Neural cell (in vitro differentiated cells): ENCODE measurements at regions not wholly inside any gene's neighbourhood (a gene's known extent, or its start where the extent isn't known, plus 50 kb on each side); places are given as distances from the start of the nearest gene placed in this dataset.

ENCODE experiments used
- H2AFZ ChIP-seq: fragments of 200-600, 300-800 bp; sonication (generic), shearing (Covaris generic); 2 replicates; pipeline ENCODE4 v1.6.0; 2014; ENCODE audit warnings: low read depth, mild to moderate bottlenecking, antibody characterized with exemption, low read length, moderate library complexity
- H3F3A ChIP-seq: fragments of 200-600 bp; shearing (Covaris generic); 2 replicates; pipeline ENCODE4 v1.6.1; 2016; ENCODE audit warnings: mild to moderate bottlenecking, moderate library complexity, mixed read lengths, antibody characterized with exemption, low read length; ENCODE audit not compliant: insufficient read depth, poor library complexity, severe bottlenecking
- H3K27ac ChIP-seq: fragments of 200-600, 300-800 bp; sonication (generic), shearing (Covaris generic); 2 replicates; pipeline ENCODE4 v1.5.1; 2014; ENCODE audit warnings: mild to moderate bottlenecking, low read length, moderate library complexity
- H3K27me3 ChIP-seq: fragments of 300-800, 200-600 bp; sonication (generic), shearing (Covaris generic); 2 replicates; pipeline ENCODE4 v1.6.0; 2014; ENCODE audit warnings: mild to moderate bottlenecking, low read depth, low read length, moderate library complexity; ENCODE audit not compliant: insufficient read depth
- H3K36me3 ChIP-seq: fragments of 300-800, 200-600 bp; sonication (generic), shearing (Covaris generic); 2 replicates; pipeline ENCODE4 v1.5.1; 2014; ENCODE audit warnings: mild to moderate bottlenecking, antibody characterized with exemption, low read length, moderate library complexity; ENCODE audit not compliant: insufficient read depth
- H3K4me2 ChIP-seq: fragments of 300-800, 200-600 bp; sonication (generic), shearing (Covaris generic); 2 replicates; pipeline ENCODE4 v1.6.0; 2014; ENCODE audit warnings: mild to moderate bottlenecking, low read length
- H3K4me3 ChIP-seq: fragments of 300-800, 200-600 bp; sonication (generic), shearing (Covaris generic); 2 replicates; pipeline ENCODE4 v1.5.1; 2014; ENCODE audit warnings: mild to moderate bottlenecking, low read length, moderate library complexity
- H3K79me2 ChIP-seq: fragments of 200-600 bp; shearing (Covaris generic); replicated peaks from 2 replicates; pipeline ENCODE4 v1.6.0; 2014; ENCODE audit warnings: mild to moderate bottlenecking, low read length, moderate library complexity; ENCODE audit not compliant: insufficient read depth
- H3K9ac ChIP-seq: fragments of 300-800, 200-600 bp; sonication (generic), shearing (Covaris generic); 2 replicates; pipeline ENCODE4 v1.6.1; 2016; ENCODE audit warnings: mild to moderate bottlenecking, low read length, mixed read lengths
- H3K9me2 ChIP-seq: fragments of 200-600 bp; shearing (Covaris generic); 2 replicates; pipeline ENCODE4 v1.6.1; 2016; ENCODE audit warnings: mild to moderate bottlenecking, low read length, mixed read lengths; ENCODE audit not compliant: insufficient read depth
- H3K9me3 ChIP-seq: fragments of 200-600, 300-800 bp; sonication (generic), shearing (Covaris generic); 2 replicates; pipeline ENCODE4 v1.6.1; 2016; ENCODE audit warnings: mild to moderate bottlenecking, mixed run types, low read length, moderate library complexity, mixed read lengths
- H4K20me1 ChIP-seq: fragments of 200-600 bp; shearing (Covaris generic); 2 replicates; pipeline ENCODE4 v1.6.1; 2016; ENCODE audit warnings: mild to moderate bottlenecking, mixed run types; ENCODE audit not compliant: insufficient read depth
- EP300 ChIP-seq: fragments of 450-650 bp; conservative IDR thresholded peaks from 2 replicates; pipeline ENCODE4 v1.6.1; 2014; ENCODE audit warnings: antibody characterized with exemption, mild to moderate bottlenecking, moderate library complexity; ENCODE audit not compliant: poor library complexity, severe bottlenecking
- EZH2 ChIP-seq: fragments of 200-600, 300-800 bp; shearing (Covaris generic), sonication (generic); IDR thresholded peaks from 2 replicates; pipeline ENCODE4 v1.6.1; 2014; ENCODE audit warnings: antibody characterized with exemption, low read length, borderline replicate concordance, mild to moderate bottlenecking; ENCODE audit not compliant: insufficient read depth, poor library complexity, severe bottlenecking
- MXI1 ChIP-seq: fragments of 450-650 bp; conservative IDR thresholded peaks from 2 replicates; pipeline ENCODE4 v1.6.1; 2014; ENCODE audit warnings: antibody characterized with exemption, mild to moderate bottlenecking; ENCODE audit not compliant: poor library complexity, severe bottlenecking
- POLR2AphosphoS5 ChIP-seq: IDR thresholded peaks from 2 replicates; pipeline ENCODE4 v1.6.1; 2012
- RAD21 ChIP-seq: fragments of 450-650 bp; conservative IDR thresholded peaks from 2 replicates; pipeline ENCODE4 v1.6.1; 2014; ENCODE audit warnings: antibody characterized with exemption, mild to moderate bottlenecking, moderate library complexity
- REST ChIP-seq: IDR thresholded peaks from 2 replicates; pipeline ENCODE4 v1.6.1; 2012; ENCODE audit warnings: borderline replicate concordance
- SMC3 ChIP-seq: fragments of 450-650 bp; conservative IDR thresholded peaks from 2 replicates; pipeline ENCODE4 v1.6.1; 2014; ENCODE audit warnings: antibody characterized with exemption, mild to moderate bottlenecking, moderate library complexity; ENCODE audit not compliant: poor library complexity
- TAF1 ChIP-seq: IDR thresholded peaks from 2 replicates; pipeline ENCODE4 v1.6.1; 2012; ENCODE audit warnings: low read depth
- TF ChIP-seq, protein P1 (sequence below): fragments of 450-650 bp; IDR thresholded peaks from 2 replicates; pipeline ENCODE4 v1.5.1; 2014; ENCODE audit warnings: antibody characterized with exemption, mild to moderate bottlenecking, moderate library complexity; ENCODE audit not compliant: poor library complexity, severe bottlenecking

- H3F3A ChIP-seq: peaks cover 3% of the 10 kb centered on the region
- H3K27me3 ChIP-seq: no peaks in the 10 kb centered on the region
- no peak overlapping the region for H3K4me2 ChIP-seq
- no peak overlapping the region for H3K4me3 ChIP-seq
- H3K36me3 ChIP-seq: no peaks in the 10 kb centered on the region
- no peaks in the 10 kb centered on the region for H3K9me2 ChIP-seq
- no peak overlapping the region for H2AFZ ChIP-seq
- H3K9ac ChIP-seq: no peak overlapping the region
- H4K20me1 ChIP-seq: no peaks in the 10 kb centered on the region
- H3K27ac ChIP-seq: no peak overlapping the region
- TF ChIP-seq REST (no peak), RAD21 (no peak), MXI1 (no peak), TAF1 (no peak), SMC3 (no peak)
- TF ChIP-seq, protein P1, sequence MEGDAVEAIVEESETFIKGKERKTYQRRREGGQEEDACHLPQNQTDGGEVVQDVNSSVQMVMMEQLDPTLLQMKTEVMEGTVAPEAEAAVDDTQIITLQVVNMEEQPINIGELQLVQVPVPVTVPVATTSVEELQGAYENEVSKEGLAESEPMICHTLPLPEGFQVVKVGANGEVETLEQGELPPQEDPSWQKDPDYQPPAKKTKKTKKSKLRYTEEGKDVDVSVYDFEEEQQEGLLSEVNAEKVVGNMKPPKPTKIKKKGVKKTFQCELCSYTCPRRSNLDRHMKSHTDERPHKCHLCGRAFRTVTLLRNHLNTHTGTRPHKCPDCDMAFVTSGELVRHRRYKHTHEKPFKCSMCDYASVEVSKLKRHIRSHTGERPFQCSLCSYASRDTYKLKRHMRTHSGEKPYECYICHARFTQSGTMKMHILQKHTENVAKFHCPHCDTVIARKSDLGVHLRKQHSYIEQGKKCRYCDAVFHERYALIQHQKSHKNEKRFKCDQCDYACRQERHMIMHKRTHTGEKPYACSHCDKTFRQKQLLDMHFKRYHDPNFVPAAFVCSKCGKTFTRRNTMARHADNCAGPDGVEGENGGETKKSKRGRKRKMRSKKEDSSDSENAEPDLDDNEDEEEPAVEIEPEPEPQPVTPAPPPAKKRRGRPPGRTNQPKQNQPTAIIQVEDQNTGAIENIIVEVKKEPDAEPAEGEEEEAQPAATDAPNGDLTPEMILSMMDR: no peak
- H3K79me2 ChIP-seq: peaks cover 91% of the 10 kb centered on the region
- no peaks in the 10 kb centered on the region for H3K9me3 ChIP-seq
These were observed 64.9 kb upstream of the ROPN1 start for GRCh38 chr3:124056846-124057245.

DNA sequence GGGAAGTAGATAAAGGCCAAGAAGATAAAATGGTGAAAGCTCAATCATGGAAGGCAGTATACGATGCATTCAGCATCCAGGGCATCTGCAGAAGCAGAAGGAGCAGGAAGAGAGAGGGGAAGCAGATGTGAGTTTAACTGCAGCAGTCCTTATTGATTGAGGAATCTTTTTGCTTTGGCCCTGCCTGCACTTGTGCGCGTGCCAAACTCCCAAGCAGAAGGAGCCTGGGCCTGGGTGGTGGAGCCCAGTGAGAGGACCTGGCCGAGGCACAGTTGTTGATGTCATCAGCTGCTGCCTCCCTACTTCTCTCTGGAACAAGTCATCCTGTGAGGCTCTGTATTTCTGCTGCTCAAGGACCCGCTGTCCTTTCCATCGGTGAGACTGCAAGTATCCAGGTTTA, 65.5 kb upstream of the ROPN1 start:
- Histone ChIP-seq H3K79me2 (peaks cover 89% of the 10 kb centered on the region), H3K36me3 (no peaks in the 10 kb centered on the region), H3K4me3 (no peak overlapping the region), H4K20me1 (peaks cover 4% of the 10 kb centered on the region), H3K9me2 (no peaks in the 10 kb centered on the region), H2AFZ (no peak overlapping the region), H3K4me2 (no peak overlapping the region), H3F3A (peaks cover 3% of the 10 kb centered on the region), H3K9ac (no peak overlapping the region), H3K9me3 (no peaks in the 10 kb centered on the region), H3K27me3 (no peaks in the 10 kb centered on the region), H3K27ac (no peak overlapping the region)
- TF ChIP-seq, protein P1: no peak
- TF ChIP-seq EZH2: no peak
- TF ChIP-seq TAF1: no peak
- no peak for TF ChIP-seq POLR2AphosphoS5
- TF ChIP-seq RAD21: no peak
- no peak for TF ChIP-seq REST
- no peak for TF ChIP-seq SMC3
- TF ChIP-seq MXI1: no peak
- TF ChIP-seq EP300: no peak
